Esophagus squamous epithelium (tissue), 5 donors: ENCODE measurements at regions not wholly inside any gene's neighbourhood (a gene's known extent, or its start where the extent isn't known, plus 50 kb on each side); places are given as distances from the start of the nearest gene placed in this dataset.

Source experiments
- DNase-seq: peaks from one replicate; lab custom pipeline; 2025; lab: John Stamatoyannopoulos, UW
- H3K27ac ChIP-seq, 4 donors: fragments of 200-600 bp; sonication (generic); one replicate each; pipeline ENCODE4 v1.5.1; 2016 to 2019; ENCODE audit warnings: mild to moderate bottlenecking in 1 of 4
- H3K27me3 ChIP-seq, 4 donors: fragments of 200-600 bp; sonication (generic); 1 replicate in 3 of 4; 2 replicates in 1 of 4; pipeline versions ENCODE4 v1.5.1 to v1.6.0; 2017 to 2021; ENCODE audit warnings: antibody characterized with exemption in 1 of 4
- H3K36me3 ChIP-seq, 3 donors: fragments of 200-600 bp; sonication (generic); one replicate each; pipeline ENCODE4 v1.5.1; 2016 to 2019
- H3K4me1 ChIP-seq, 3 donors: fragments of 200-600 bp; sonication (generic); one replicate each; pipeline ENCODE4 v1.5.1; 2017 to 2019
- H3K4me3 ChIP-seq, 4 donors: fragments of 200-600 bp; sonication (generic); 1 replicate in 3 of 4; 2 replicates in 1 of 4; pipeline ENCODE4 v1.5.1; 2016 to 2019; ENCODE audit warnings: mild to moderate bottlenecking in 2 of 4, moderate library complexity in 1 of 4
- H3K9me3 ChIP-seq, 3 donors: fragments of 200-600 bp; sonication (generic); one replicate each; pipeline ENCODE4 v1.5.1; 2016 to 2019
- POLR2A ChIP-seq, 4 donors: fragments of 450-650 bp; IDR thresholded peaks; one replicate each; pipeline ENCODE4 v1.6.1; 2017; ENCODE audit warnings: antibody characterized with exemption in 4 of 4, mild to moderate bottlenecking in 4 of 4, moderate library complexity in 3 of 4
- WGBS, 2 donors: methylation state at CpG; one replicate each; pipeline ENCODE4 v1.1.5; 2018; 5-methylcytosine and 5-hydroxymethylcytosine counted together
- intact Hi-C: fragments of 100-400 bp; cut with DNase I; formaldehyde crosslinking; loops from one replicate; pipeline ENCODE4 v1.15.0; 2022
- TF ChIP-seq, protein P1 (sequence below), 6 experiments: fragments of 450-650 bp in 4 of 6; fragments of 200-600 bp in 2 of 6; sonication (generic) in 2 of 6; IDR thresholded peaks; one replicate each; pipeline ENCODE4 v1.5.1; 2016 to 2019; ENCODE audit warnings: antibody characterized with exemption in 6 of 6, mild to moderate bottlenecking in 4 of 6, moderate library complexity in 4 of 6
- donor health status: DM: yes; HTN: yes; CAD: no.

DNA sequence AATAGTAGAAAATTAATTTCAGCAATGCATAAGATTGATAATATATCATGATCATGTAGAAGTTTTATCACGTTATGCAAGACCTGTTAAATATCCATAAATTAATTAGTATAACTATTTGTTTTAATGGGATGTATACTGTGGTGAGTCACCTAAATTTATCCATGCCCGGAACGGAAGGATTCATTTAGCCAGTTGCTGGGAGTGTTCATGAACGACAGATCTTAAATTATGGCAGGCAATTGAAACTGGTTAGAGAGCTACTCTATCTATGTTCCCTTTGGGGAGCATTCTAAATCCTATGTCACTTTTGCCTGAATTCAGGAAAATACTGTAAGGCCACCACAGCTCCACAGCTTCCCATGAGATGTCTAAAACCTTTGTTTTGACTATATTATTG lies 1950.5 kb upstream of the AGA start:
- no peaks in the 10 kb centered on the region for H3K36me3 ChIP-seq
- WGBS, 2 donors = 80 to 87% methylated on average over 4 of the region's 4 CpGs
- TF ChIP-seq, protein P1, sequence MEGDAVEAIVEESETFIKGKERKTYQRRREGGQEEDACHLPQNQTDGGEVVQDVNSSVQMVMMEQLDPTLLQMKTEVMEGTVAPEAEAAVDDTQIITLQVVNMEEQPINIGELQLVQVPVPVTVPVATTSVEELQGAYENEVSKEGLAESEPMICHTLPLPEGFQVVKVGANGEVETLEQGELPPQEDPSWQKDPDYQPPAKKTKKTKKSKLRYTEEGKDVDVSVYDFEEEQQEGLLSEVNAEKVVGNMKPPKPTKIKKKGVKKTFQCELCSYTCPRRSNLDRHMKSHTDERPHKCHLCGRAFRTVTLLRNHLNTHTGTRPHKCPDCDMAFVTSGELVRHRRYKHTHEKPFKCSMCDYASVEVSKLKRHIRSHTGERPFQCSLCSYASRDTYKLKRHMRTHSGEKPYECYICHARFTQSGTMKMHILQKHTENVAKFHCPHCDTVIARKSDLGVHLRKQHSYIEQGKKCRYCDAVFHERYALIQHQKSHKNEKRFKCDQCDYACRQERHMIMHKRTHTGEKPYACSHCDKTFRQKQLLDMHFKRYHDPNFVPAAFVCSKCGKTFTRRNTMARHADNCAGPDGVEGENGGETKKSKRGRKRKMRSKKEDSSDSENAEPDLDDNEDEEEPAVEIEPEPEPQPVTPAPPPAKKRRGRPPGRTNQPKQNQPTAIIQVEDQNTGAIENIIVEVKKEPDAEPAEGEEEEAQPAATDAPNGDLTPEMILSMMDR (IDR thresholded peaks at IDR 0.05) = no peak
- TF ChIP-seq POLR2A (IDR thresholded peaks at IDR 0.05) = no peak
- H3K27me3 ChIP-seq = no peaks in the 10 kb centered on the region
- H3K9me3 ChIP-seq = peaks cover 0 to 4% (median 0%) of the 10 kb centered on the region in 3 donors
- no peak for DNase-seq
- no peak overlapping the region for H3K4me3 ChIP-seq
- no peaks in the 10 kb centered on the region for H3K4me1 ChIP-seq
- no peak overlapping the region for H3K27ac ChIP-seq
- intact Hi-C loops = no loop called here

DNA sequence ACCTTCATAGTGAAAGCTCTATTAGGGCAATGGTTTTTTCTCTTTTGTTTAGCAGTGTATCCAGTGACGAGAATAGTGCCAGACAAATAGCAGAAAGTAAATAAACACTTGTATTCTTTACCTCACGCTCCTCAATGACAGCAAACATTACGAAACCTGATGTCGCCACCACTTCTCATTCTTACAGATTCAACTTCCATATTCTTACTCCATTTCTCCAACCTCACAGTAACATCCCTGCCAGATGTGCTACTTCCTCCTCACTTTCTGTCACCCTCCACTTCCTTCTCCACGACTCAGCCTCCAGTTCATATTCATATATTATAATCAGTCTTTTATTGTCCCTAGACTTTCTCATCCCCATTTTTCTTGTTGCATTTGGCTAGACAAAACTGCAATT lies 1956.2 kb upstream of the AGA start:
- no peak for DNase-seq
- H3K27me3 ChIP-seq = no peaks in the 10 kb centered on the region
- 53 to 58% methylated on average over 5 of the region's 5 CpGs for WGBS, 2 donors
- H3K4me3 ChIP-seq = no peak overlapping the region
- intact Hi-C loops = no loop called here
- TF ChIP-seq, protein P1 (IDR thresholded peaks at IDR 0.05) = no peak
- no peak for TF ChIP-seq POLR2A (IDR thresholded peaks at IDR 0.05)
- H3K9me3 ChIP-seq = no peaks in the 10 kb centered on the region
- no peaks in the 10 kb centered on the region for H3K4me1 ChIP-seq
- H3K36me3 ChIP-seq = no peaks in the 10 kb centered on the region
- no peak overlapping the region for H3K27ac ChIP-seq

DNA sequence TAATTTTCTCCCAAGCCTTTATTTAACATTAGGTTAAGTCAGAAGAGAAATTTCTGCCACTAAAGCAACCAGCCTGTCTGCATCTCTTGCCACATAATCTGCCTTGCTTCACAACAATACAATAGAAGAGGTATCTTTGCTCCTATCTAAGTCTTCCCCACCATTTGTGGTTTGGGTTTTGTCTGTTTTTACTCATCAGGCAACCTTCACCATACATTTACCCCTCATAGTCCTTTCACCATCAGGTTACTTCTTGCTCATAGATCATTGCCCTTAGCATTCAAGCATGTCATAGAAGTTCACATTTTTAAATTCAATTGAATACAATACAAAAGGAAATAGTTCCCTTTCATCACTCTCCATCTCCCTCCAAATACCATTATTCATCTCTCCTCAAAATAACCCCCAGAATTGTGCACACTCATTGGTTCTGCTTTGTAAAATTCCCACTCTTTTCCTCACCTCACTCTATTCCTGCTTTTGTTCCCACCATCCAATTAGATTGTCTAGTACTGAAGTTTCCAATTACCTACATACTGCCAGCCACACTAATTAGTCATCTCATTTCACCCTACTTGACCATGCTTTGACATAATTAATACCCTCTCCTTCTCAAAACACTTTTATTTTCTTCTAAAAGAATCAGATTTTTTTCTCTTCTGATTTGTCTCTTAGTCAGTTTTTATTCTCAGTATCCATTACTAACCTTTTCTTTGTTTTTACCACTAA lies 1957.0 kb upstream of the AGA start:
- H3K4me1 ChIP-seq = no peaks in the 10 kb centered on the region
- no peak for DNase-seq
- no peak overlapping the region for H3K27ac ChIP-seq
- no peak for TF ChIP-seq POLR2A (IDR thresholded peaks at IDR 0.05)
- TF ChIP-seq, protein P1 (IDR thresholded peaks at IDR 0.05) = no peak
- intact Hi-C loops = no loop called here
- no peak overlapping the region for H3K4me3 ChIP-seq
- no peaks in the 10 kb centered on the region for H3K36me3 ChIP-seq
- H3K27me3 ChIP-seq = no peaks in the 10 kb centered on the region
- no peaks in the 10 kb centered on the region for H3K9me3 ChIP-seq

DNA sequence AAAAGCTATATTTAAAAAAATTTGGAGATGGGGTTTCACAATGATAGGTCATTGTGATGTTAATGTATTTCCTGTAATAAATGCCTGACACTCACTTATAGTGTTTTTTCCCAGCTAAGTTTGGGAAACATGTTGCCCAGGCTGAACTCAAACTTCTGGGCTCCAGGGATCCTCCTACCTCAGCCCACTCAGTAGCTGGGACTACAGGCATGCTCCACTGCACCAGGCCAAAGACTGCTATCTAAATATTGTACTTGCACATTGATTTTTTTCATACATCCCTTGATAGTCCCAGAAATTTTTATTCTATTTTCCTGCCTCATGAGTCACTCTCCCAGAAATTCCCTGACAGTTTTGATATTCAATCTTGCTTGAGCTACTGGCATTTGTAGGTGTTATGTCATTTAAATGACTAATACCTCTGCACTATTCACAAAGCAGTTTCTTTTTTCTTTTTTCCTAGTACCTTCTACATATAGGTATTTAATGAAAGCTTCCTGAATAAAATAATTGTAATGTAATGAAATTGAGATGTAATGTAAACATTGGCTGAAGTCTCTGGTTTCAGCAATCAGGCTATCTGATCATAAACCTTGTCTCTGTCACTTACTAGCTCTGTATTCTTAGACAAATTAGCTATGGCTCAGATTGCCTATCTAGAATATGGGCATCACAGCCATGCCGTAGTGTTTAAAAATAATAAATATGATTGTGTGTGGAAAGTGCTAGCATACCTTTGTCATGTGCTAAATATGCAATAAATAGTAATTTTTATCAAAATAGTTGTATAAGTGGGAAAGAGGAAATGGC lies 1973.0 kb upstream of the AGA start:
- TF ChIP-seq, protein P1 (IDR thresholded peaks at IDR 0.05) = no peak
- TF ChIP-seq POLR2A (IDR thresholded peaks at IDR 0.05) = no peak
- H3K9me3 ChIP-seq = no peaks in the 10 kb centered on the region
- intact Hi-C loops = no loop called here
- no peak overlapping the region for H3K4me3 ChIP-seq
- H3K4me1 ChIP-seq = no peaks in the 10 kb centered on the region
- no peak for DNase-seq
- H3K36me3 ChIP-seq = no peaks in the 10 kb centered on the region
- 47 to 74% methylated on average over 1 of the region's 1 CpG for WGBS, 2 donors
- no peaks in the 10 kb centered on the region for H3K27me3 ChIP-seq
- no peak overlapping the region for H3K27ac ChIP-seq

DNA sequence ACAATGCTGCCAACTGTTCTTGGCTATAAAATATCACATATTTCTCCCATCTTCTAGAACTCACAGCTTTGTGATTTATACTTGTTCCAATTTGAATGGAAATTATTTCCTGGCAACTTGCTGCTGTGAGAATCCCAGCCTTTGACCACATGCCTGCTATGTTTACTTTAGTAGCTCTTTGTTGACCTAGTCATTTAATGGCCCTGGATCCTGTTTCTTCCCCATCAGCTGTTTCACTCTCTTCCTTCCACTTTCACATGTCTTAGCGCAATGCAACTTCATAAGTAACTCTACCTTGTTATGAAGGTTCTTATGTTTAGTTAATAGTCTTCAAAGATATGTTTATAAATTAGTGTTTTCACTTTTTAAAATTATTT lies 1973.6 kb upstream of the AGA start:
- Histone ChIP-seq H3K27me3 (no peaks in the 10 kb centered on the region), H3K36me3 (no peaks in the 10 kb centered on the region), H3K9me3 (no peaks in the 10 kb centered on the region), H3K4me3 (no peak overlapping the region), H3K27ac (no peak overlapping the region), H3K4me1 (no peaks in the 10 kb centered on the region)
- intact Hi-C loops = no loop called here
- WGBS, 2 donors = 32 to 39% methylated on average over 1 of the region's 1 CpG
- TF ChIP-seq, protein P1 (IDR thresholded peaks at IDR 0.05) = no peak
- no peak for TF ChIP-seq POLR2A (IDR thresholded peaks at IDR 0.05)
- no peak for DNase-seq
